ENCODE measurements at regions not wholly inside any gene's neighbourhood (a gene's known extent, or its start where the extent isn't known, plus 50 kb on each side); places are given as distances from the start of the nearest gene placed in this dataset.

DNA sequence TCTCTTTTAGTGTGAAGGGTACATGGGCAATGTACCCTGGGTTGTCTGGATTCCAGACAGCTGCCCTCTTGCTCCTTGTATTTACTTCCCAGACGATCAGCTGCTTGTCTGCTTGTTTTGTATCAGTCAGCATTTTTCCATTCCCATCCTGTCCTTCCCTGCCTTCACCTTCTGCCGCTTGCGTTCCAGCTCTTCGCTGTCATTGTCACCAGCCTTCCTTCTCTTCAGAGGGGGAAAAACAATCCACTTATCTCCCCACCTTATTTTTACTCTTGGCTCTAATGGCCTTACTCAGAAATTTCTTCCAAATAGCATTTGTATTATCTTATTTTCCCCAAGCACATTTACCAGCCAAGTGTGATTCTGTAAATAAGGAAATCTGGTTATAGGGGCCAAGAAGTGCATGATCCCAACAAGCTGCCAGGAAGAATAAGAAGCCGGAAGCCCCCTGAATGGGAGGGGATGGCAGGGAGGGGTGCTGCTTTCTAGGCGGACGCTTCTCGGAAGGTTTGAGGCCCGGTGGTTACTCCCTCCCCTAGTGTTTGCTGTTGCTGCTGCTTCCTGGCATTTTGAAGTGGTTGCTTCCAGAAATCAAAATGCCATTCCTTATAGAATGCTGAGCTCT lies 497.6 kb downstream of the NTRK3 start:
- TF ChIP-seq CTCF (IDR thresholded peaks at IDR 0.05; ENCODE audit: unreplicated experiment), result no peak
- H3K4me1 Mint-ChIP-seq (ENCODE audit: insufficient read depth, unreplicated experiment), result peaks cover 3% of the 10 kb centered on the region
- BruUV-seq (replicated peaks), result no TSS peak
- intact Hi-C loops (cut with micrococcal nuclease), result no loop called here
- POLR2A ChIA-PET, result no interaction called here
- peaks cover 14% of the 10 kb centered on the region for H3K9me3 Mint-ChIP-seq (ENCODE audit: unreplicated experiment)
- no peak for DNase-seq (ENCODE audit: unreplicated experiment)
- CTCF ChIA-PET, result no interaction called here
- H3K36me3 Mint-ChIP-seq (ENCODE audit: insufficient read depth, unreplicated experiment), result peaks cover 2% of the 10 kb centered on the region
- no peak overlapping the region for H3K4me3 Mint-ChIP-seq (ENCODE audit: unreplicated experiment)
- no peaks in the 10 kb centered on the region for H3K27me3 Mint-ChIP-seq (ENCODE audit: insufficient read depth, unreplicated experiment)
- no peak overlapping the region for H3K27ac Mint-ChIP-seq (ENCODE audit: low read depth, unreplicated experiment)

- peaks cover 14% of the 10 kb centered on the region for H3K9me3 Mint-ChIP-seq (ENCODE audit: unreplicated experiment)
- no TSS peak for BruUV-seq (replicated peaks)
- ChIA-PET CTCF (interaction anchor here (0.6 to 0.7 kb wide), 2 partner anchors 46 to 1573 kb away, joined by 3 read pairs; no protein-coding TSS in a partner anchor), POLR2A (no interaction called here)
- no peak for TF ChIP-seq CTCF (IDR thresholded peaks at IDR 0.05; ENCODE audit: unreplicated experiment)
- peaks cover 9% of the 10 kb centered on the region for H3K4me1 Mint-ChIP-seq (ENCODE audit: insufficient read depth, unreplicated experiment)
- H3K27me3 Mint-ChIP-seq (ENCODE audit: insufficient read depth, unreplicated experiment), result no peaks in the 10 kb centered on the region
- H3K4me3 Mint-ChIP-seq (ENCODE audit: unreplicated experiment), result no peak overlapping the region
- H3K27ac Mint-ChIP-seq (ENCODE audit: low read depth, unreplicated experiment), result no peak overlapping the region
- H3K36me3 Mint-ChIP-seq (ENCODE audit: insufficient read depth, unreplicated experiment), result peaks cover 11% of the 10 kb centered on the region
- intact Hi-C loops (cut with micrococcal nuclease), result no loop called here
- no peak for DNase-seq (ENCODE audit: unreplicated experiment)
Observed at GRCh38 chr15:87757084-87757483, 499.5 kb downstream of the NTRK3 start.

DNA sequence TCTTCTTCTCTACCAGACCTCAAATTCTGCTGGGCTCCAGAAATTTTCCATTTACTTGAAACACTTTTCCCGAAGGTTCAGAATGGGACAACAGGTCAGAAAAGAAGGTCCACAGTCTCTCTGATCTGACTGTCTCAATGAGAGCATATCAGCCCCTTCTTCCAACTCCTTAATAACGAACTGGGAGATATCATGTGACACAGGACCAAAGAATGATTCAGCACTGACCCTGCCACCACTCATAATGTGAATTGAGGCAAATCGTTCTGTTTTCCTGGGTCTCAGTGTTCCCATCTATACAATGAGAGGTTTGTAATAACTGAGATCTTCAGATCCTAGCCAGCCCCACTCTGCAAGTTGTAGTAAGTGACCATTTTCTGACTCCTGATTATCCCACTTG lies 500.5 kb downstream of the NTRK3 start:
- no peak overlapping the region for H3K27ac Mint-ChIP-seq (ENCODE audit: low read depth, unreplicated experiment)
- H3K27me3 Mint-ChIP-seq (ENCODE audit: insufficient read depth, unreplicated experiment), result no peaks in the 10 kb centered on the region
- no peak for DNase-seq (ENCODE audit: unreplicated experiment)
- BruUV-seq (replicated peaks), result no TSS peak
- TF ChIP-seq CTCF (IDR thresholded peaks at IDR 0.05; ENCODE audit: unreplicated experiment), result no peak
- H3K4me3 Mint-ChIP-seq (ENCODE audit: unreplicated experiment), result no peak overlapping the region
- intact Hi-C loops (cut with micrococcal nuclease), result no loop called here
- ChIA-PET CTCF (no interaction called here), POLR2A (no interaction called here)
- peaks cover 11% of the 10 kb centered on the region for H3K36me3 Mint-ChIP-seq (ENCODE audit: insufficient read depth, unreplicated experiment)
- peaks cover 15% of the 10 kb centered on the region for H3K4me1 Mint-ChIP-seq (ENCODE audit: insufficient read depth, unreplicated experiment)
- peaks cover 14% of the 10 kb centered on the region for H3K9me3 Mint-ChIP-seq (ENCODE audit: unreplicated experiment)

DNA sequence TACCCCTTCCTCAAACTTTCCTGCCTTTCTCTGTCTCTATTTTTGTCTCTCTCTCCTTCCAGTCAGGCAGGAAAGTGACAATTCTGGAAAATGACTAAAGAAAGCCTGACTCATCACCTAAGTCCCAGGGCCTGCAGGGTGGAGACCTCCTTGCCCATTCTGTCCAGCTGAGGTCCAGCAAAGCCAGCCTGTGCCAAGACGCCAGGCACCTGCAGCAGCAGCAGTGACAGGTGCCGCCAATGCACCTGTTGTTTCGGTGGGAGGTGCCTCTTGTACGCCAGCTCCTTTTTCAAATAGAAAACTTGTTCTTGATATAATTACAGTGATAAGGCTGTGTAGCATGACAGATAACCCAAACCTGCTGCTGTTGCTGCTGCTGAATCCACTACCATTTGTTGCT lies 501.3 kb downstream of the NTRK3 start:
- no peak for TF ChIP-seq CTCF (IDR thresholded peaks at IDR 0.05; ENCODE audit: unreplicated experiment)
- no peak for DNase-seq (ENCODE audit: unreplicated experiment)
- CTCF ChIA-PET, result no interaction called here
- peaks cover 15% of the 10 kb centered on the region for H3K4me1 Mint-ChIP-seq (ENCODE audit: insufficient read depth, unreplicated experiment)
- H3K4me3 Mint-ChIP-seq (ENCODE audit: unreplicated experiment), result no peak overlapping the region
- intact Hi-C loops (cut with micrococcal nuclease), result no loop called here
- no TSS peak for BruUV-seq (replicated peaks)
- no peak overlapping the region for H3K27ac Mint-ChIP-seq (ENCODE audit: low read depth, unreplicated experiment)
- POLR2A ChIA-PET, result no interaction called here
- peaks cover 12% of the 10 kb centered on the region for H3K9me3 Mint-ChIP-seq (ENCODE audit: unreplicated experiment)
- H3K27me3 Mint-ChIP-seq (ENCODE audit: insufficient read depth, unreplicated experiment), result no peaks in the 10 kb centered on the region
- H3K36me3 Mint-ChIP-seq (ENCODE audit: insufficient read depth, unreplicated experiment), result peaks cover 11% of the 10 kb centered on the region

Measured in MCF 10A (cell line).